H1 (cell line): ENCODE measurements at regions not wholly inside any gene's neighbourhood (a gene's known extent, or its start where the extent isn't known, plus 50 kb on each side); places are given as distances from the start of the nearest gene placed in this dataset.

Experiments used
- CTCF ChIA-PET: fragments of 300-600 bp; sonication (Branson Sonifier 250); formaldehyde crosslinking; loops from one replicate; lab custom pipeline; 2021; ENCODE audit not compliant: partially characterized antibody; lab: Charles Lee
- POLR2A ChIA-PET: fragments of 300-600 bp; sonication (Branson Sonifier 250); formaldehyde crosslinking; loops from one replicate; lab custom pipeline; 2021; ENCODE audit warnings: inconsistent platforms; ENCODE audit not compliant: partially characterized antibody; lab: Charles Lee
- DNase-seq, 2 experiments: peaks; one replicate each; pipeline versions ENCODE4 v3.0.0 to v3.0.0-alpha.2; 2010 to 2022; ENCODE audit warnings: low spot score in 2 of 2, low read depth in 1 of 2, mixed read lengths in 1 of 2
- FAIRE-seq: peaks from 2 replicates; lab custom pipeline; 2011; peaks lifted over from hg19 to GRCh38; lab: Jason Lieb, UNC
- H2AFZ ChIP-seq: 2 replicates; pipeline ENCODE4 v1.8.1; 2012; ENCODE audit warnings: low read length, inconsistent platforms
- H2AK5ac ChIP-seq: 2 replicates; pipeline ENCODE4 v1.6.1; 2013; ENCODE audit warnings: low read depth, low read length
- H2BK120ac ChIP-seq: replicated peaks from 2 replicates; pipeline ENCODE3; 2013; ENCODE audit warnings: low read depth, low read length, inconsistent platforms
- H2BK12ac ChIP-seq: 2 replicates; pipeline ENCODE4 v1.6.1; 2013; ENCODE audit warnings: low read depth, low read length
- H2BK15ac ChIP-seq: 2 replicates; pipeline ENCODE4 v1.6.1; 2013; ENCODE audit warnings: low read length
- H2BK20ac ChIP-seq: 2 replicates; pipeline ENCODE4 v1.6.1; 2013; ENCODE audit warnings: low read length
- H2BK5ac ChIP-seq: 2 replicates; pipeline ENCODE4 v1.6.1; 2013; ENCODE audit warnings: low read depth, low read length
- H3K14ac ChIP-seq: 2 replicates; pipeline ENCODE4 v1.6.1; 2013; ENCODE audit warnings: inconsistent platforms; ENCODE audit not compliant: insufficient read length
- H3K18ac ChIP-seq: 2 replicates; pipeline ENCODE4 v1.6.1; 2013; ENCODE audit warnings: low read length; ENCODE audit errors: extremely low read depth
- H3K23ac ChIP-seq: 2 replicates; pipeline ENCODE4 v1.6.1; 2013; ENCODE audit warnings: inconsistent platforms; ENCODE audit not compliant: insufficient read length
- H3K23me2 ChIP-seq: 2 replicates; pipeline ENCODE4 v1.6.1; 2013; ENCODE audit warnings: low read depth, low read length
- H3K27ac ChIP-seq: 2 replicates; pipeline ENCODE4 v1.6.1; 2011; ENCODE audit warnings: low read depth, low read length, inconsistent platforms
- H3K27me3 ChIP-seq, 4 experiments: replicated peaks in 1 of 4; 1 replicate in 1 of 4; 2 replicates in 3 of 4; pipeline versions ENCODE4 v1.6.1 to v1.8.1; 2011 to 2013; ENCODE audit warnings: low read length in 3 of 4, mild to moderate bottlenecking in 3 of 4, inconsistent platforms in 2 of 4, mixed read lengths in 2 of 4, moderate library complexity in 1 of 4; ENCODE audit not compliant: control insufficient read depth in 3 of 4, insufficient read depth in 3 of 4; ENCODE audit errors: extremely low read depth in 1 of 4
- H3K36me3 ChIP-seq, 4 experiments: 2 replicates each; pipeline versions ENCODE4 v1.6.1 to v1.8.1; 2011 to 2013; ENCODE audit warnings: mild to moderate bottlenecking in 4 of 4, low read length in 3 of 4, moderate library complexity in 2 of 4, control low read depth in 1 of 4, inconsistent platforms in 1 of 4; ENCODE audit not compliant: insufficient read depth in 4 of 4, control insufficient read depth in 2 of 4
- H3K4ac ChIP-seq: replicated peaks from 2 replicates; pipeline ENCODE3; 2013; ENCODE audit warnings: low read length, low read depth, mixed read lengths, inconsistent platforms; ENCODE audit not compliant: insufficient read length
- H3K4me1 ChIP-seq, 4 experiments: replicated peaks in 1 of 4; 1 replicate in 1 of 4; 2 replicates in 3 of 4; pipeline versions ENCODE4 v1.6.1 to v1.8.1; 2011 to 2013; ENCODE audit warnings: low read length in 3 of 4, inconsistent platforms in 2 of 4, mixed read lengths in 1 of 4; ENCODE audit not compliant: insufficient read depth in 4 of 4, control insufficient read depth in 3 of 4
- H3K4me2 ChIP-seq, 2 experiments: 2 replicates each; pipeline versions ENCODE4 v1.6.1 to v1.8.1; 2011 to 2013; ENCODE audit warnings: low read depth in 2 of 2, low read length in 2 of 2, control low read depth in 1 of 2, inconsistent platforms in 1 of 2, mild to moderate bottlenecking in 1 of 2; ENCODE audit not compliant: insufficient read depth in 1 of 2
- H3K4me3 ChIP-seq, 4 experiments: fragments of 200-600, 300-600 bp in 1 of 4; sonication (generic), shearing (Covaris generic), sonication (Bioruptor Twin) in 1 of 4; 2 replicates each; pipeline versions ENCODE4 v1.5.1 to v1.8.1; 2011 to 2016; ENCODE audit warnings: low read length in 4 of 4, low read depth in 3 of 4, control low read depth in 2 of 4, inconsistent platforms in 2 of 4, mild to moderate bottlenecking in 2 of 4, mixed read lengths in 1 of 4, moderate library complexity in 1 of 4; ENCODE audit not compliant: insufficient read depth in 2 of 4; ENCODE audit errors: extremely low read depth in 1 of 4
- H3K56ac ChIP-seq: replicated peaks from 2 replicates; pipeline ENCODE3; 2013; ENCODE audit warnings: low read depth, mild to moderate bottlenecking, mixed read lengths, low read length, inconsistent platforms; ENCODE audit not compliant: insufficient read length
- H3K79me1 ChIP-seq: 2 replicates; pipeline ENCODE4 v1.6.1; 2013; ENCODE audit warnings: low read depth, low read length, control low read depth
- H3K79me2 ChIP-seq, 2 experiments: 2 replicates each; pipeline versions ENCODE4 v1.6.1 to v1.8.1; 2012 to 2013; ENCODE audit warnings: low read length in 2 of 2, mild to moderate bottlenecking in 2 of 2, inconsistent platforms in 1 of 2; ENCODE audit not compliant: insufficient read depth in 2 of 2, control insufficient read depth in 1 of 2
- H3K9ac ChIP-seq, 4 experiments: replicated peaks in 1 of 4; 1 replicate in 1 of 4; 2 replicates in 3 of 4; pipeline versions ENCODE4 v1.6.1 to v1.8.1; 2011 to 2013; ENCODE audit warnings: low read depth in 3 of 4, low read length in 3 of 4, control low read depth in 2 of 4, mild to moderate bottlenecking in 2 of 4, moderate library complexity in 2 of 4, inconsistent platforms in 1 of 4; ENCODE audit errors: extremely low read depth in 1 of 4
- H3K9me3 ChIP-seq, 2 experiments: 2 replicates each; pipeline versions ENCODE4 v1.6.1 to v1.8.1; 2012 to 2013; ENCODE audit warnings: mild to moderate bottlenecking in 2 of 2, moderate library complexity in 2 of 2, control low read depth in 1 of 2, inconsistent platforms in 1 of 2, low read depth in 1 of 2, low read length in 1 of 2, mixed read lengths in 1 of 2; ENCODE audit not compliant: insufficient read depth in 2 of 2
- H4K20me1 ChIP-seq, 2 experiments: replicated peaks in 1 of 2; 2 replicates each; pipeline versions ENCODE3 to v1.8.1; 2011 to 2013; ENCODE audit warnings: inconsistent platforms in 2 of 2, low read length in 2 of 2, mild to moderate bottlenecking in 1 of 2; ENCODE audit not compliant: insufficient read depth in 2 of 2, control insufficient read depth in 1 of 2
- H4K5ac ChIP-seq: 2 replicates; pipeline ENCODE4 v1.6.1; 2013; ENCODE audit warnings: low read length, low read depth, mixed read lengths, inconsistent platforms; ENCODE audit not compliant: insufficient read length
- H4K8ac ChIP-seq: 2 replicates; pipeline ENCODE4 v1.8.0; 2013; ENCODE audit warnings: mild to moderate bottlenecking, moderate library complexity, low read length, inconsistent platforms; ENCODE audit not compliant: insufficient read depth; ENCODE audit errors: extremely low read depth
- H4K91ac ChIP-seq: replicated peaks from 2 replicates; pipeline ENCODE3; 2013; ENCODE audit warnings: low read length, mixed read lengths, inconsistent platforms; ENCODE audit not compliant: insufficient read length
- BACH1 ChIP-seq: IDR thresholded peaks from 2 replicates; pipeline ENCODE4 v1.6.1; 2012; ENCODE audit warnings: low read length, improper control_type of control experiment
- BCL11A ChIP-seq, 2 experiments: IDR thresholded peaks; one replicate each; pipeline ENCODE4 v1.6.1; 2011; ENCODE audit warnings: low read depth in 2 of 2, low read length in 2 of 2, mild to moderate bottlenecking in 2 of 2
- CEBPB ChIP-seq: IDR thresholded peaks from 2 replicates; pipeline ENCODE4 v1.6.1; 2012; ENCODE audit warnings: low read depth, low read length
- CHD2 ChIP-seq: IDR thresholded peaks from 2 replicates; pipeline ENCODE4 v1.6.1; 2012; ENCODE audit warnings: low read length, improper control_type of control experiment
- CTBP2 ChIP-seq: IDR thresholded peaks from 2 replicates; pipeline ENCODE4 v1.7.0; 2011; ENCODE audit warnings: borderline replicate concordance, mild to moderate bottlenecking, moderate library complexity, mixed read lengths, low read length; ENCODE audit not compliant: insufficient read depth, insufficient read length
- EGR1 ChIP-seq: IDR thresholded peaks from 2 replicates; pipeline ENCODE4 v1.6.1; 2011; ENCODE audit warnings: low read depth, low read length, borderline replicate concordance
- EZH2 ChIP-seq: fragments of 200-600 bp; sonication (generic); IDR thresholded peaks from 2 replicates; pipeline ENCODE4 v1.7.1; 2012; ENCODE audit warnings: low read depth, mild to moderate bottlenecking, moderate library complexity, low read length, inconsistent platforms; ENCODE audit not compliant: severe bottlenecking
- GTF2F1 ChIP-seq: IDR thresholded peaks from 2 replicates; pipeline ENCODE4 v1.6.1; 2012; ENCODE audit warnings: low read depth, low read length, improper control_type of control experiment, borderline replicate concordance
- KDM4A ChIP-seq: IDR thresholded peaks from one replicate; pipeline ENCODE4 v1.7.1; 2012; ENCODE audit warnings: low read depth, mild to moderate bottlenecking, moderate library complexity, low read length, inconsistent platforms; ENCODE audit not compliant: severe bottlenecking
- PHF8 ChIP-seq: fragments of 200-600 bp; sonication (generic); conservative IDR thresholded peaks from 2 replicates; pipeline ENCODE4 v1.7.1; 2012; ENCODE audit warnings: low read depth, mild to moderate bottlenecking, inconsistent platforms, low read length, moderate library complexity
- RAD21 ChIP-seq, 2 experiments: IDR thresholded peaks in 1 of 2; conservative IDR thresholded peaks in 1 of 2; 2 replicates each; pipeline ENCODE4 v1.6.1; 2011; ENCODE audit warnings: low read depth in 2 of 2, low read length in 2 of 2, improper control_type of control experiment in 1 of 2, inconsistent platforms in 1 of 2, mild to moderate bottlenecking in 1 of 2, moderate library complexity in 1 of 2
- RBBP5 ChIP-seq: IDR thresholded peaks from 2 replicates; pipeline ENCODE4 v1.7.1; 2012; ENCODE audit warnings: low read depth, mild to moderate bottlenecking, inconsistent platforms, low read length, moderate library complexity, borderline replicate concordance
- RFX5 ChIP-seq: IDR thresholded peaks from 2 replicates; pipeline ENCODE4 v1.6.1; 2011; ENCODE audit warnings: low read depth, low read length, improper control_type of control experiment, borderline replicate concordance
- SP1 ChIP-seq: IDR thresholded peaks from 2 replicates; pipeline ENCODE4 v1.6.1; 2011; ENCODE audit warnings: low read depth, low read length
- SP4 ChIP-seq: IDR thresholded peaks from 2 replicates; pipeline ENCODE4 v1.6.1; 2012; ENCODE audit warnings: low read length, inconsistent platforms
- YY1 ChIP-seq: IDR thresholded peaks from 2 replicates; pipeline ENCODE4 v1.6.1; 2011; ENCODE audit warnings: low read depth, mild to moderate bottlenecking, low read length
- WGBS, 2 experiments: shearing (Covaris generic) in 1 of 2; methylation state at CpG; one replicate each; pipeline versions ENCODE4 v1.1.6 to v1.1.7; 2013 to 2015; ENCODE audit warnings: low lambda C conversion rate in 2 of 2, mixed read lengths in 2 of 2, inconsistent platforms in 1 of 2, low coverage in 1 of 2, missing lambda C conversion rate in 1 of 2; ENCODE audit not compliant: insufficient replicate concordance in 2 of 2, insufficient coverage in 1 of 2, insufficient read length in 1 of 2; ENCODE audit errors: extremely low coverage in 1 of 2, missing lambda C conversion rate in 1 of 2; 5-methylcytosine and 5-hydroxymethylcytosine counted together

GRCh38 chr2:126312579-126312978 lies 343.4 kb upstream of the GYPC start:
- no peak overlapping the region for H4K91ac ChIP-seq
- no peak overlapping the region for H3K4ac ChIP-seq
- H3K23ac ChIP-seq, result no peak overlapping the region
- POLR2A ChIA-PET, result no interaction called here
- H2AK5ac ChIP-seq, result no peak overlapping the region
- no peak overlapping the region for H3K56ac ChIP-seq
- H4K5ac ChIP-seq, result no peak overlapping the region
- H3K27ac ChIP-seq, result no peak overlapping the region
- WGBS, 2 experiments, result 90% methylated on average over 5 of the region's 5 CpGs; no CpG with 5 or more reads in 1 of the 2 experiments
- H3K4me2 ChIP-seq, result no peak overlapping the region; a peak in 1 of 4 replicates
- no peak overlapping the region for H3K14ac ChIP-seq
- H3K4me1 ChIP-seq, result peaks cover 0 to 9% (median 1%) of the 10 kb centered on the region in 4 experiments; a peak in 3 of 7 replicates
- no peak overlapping the region for H2BK20ac ChIP-seq
- CTCF ChIA-PET, result no interaction called here
- H2BK15ac ChIP-seq, result no peak overlapping the region
- H2BK5ac ChIP-seq, result no peak overlapping the region
- no peak overlapping the region for H2AFZ ChIP-seq
- no peak overlapping the region for H2BK120ac ChIP-seq
- H3K9ac ChIP-seq, result no peak overlapping the region
- H3K18ac ChIP-seq, result no peak overlapping the region
- no peaks in the 10 kb centered on the region for H4K20me1 ChIP-seq
- no peak overlapping the region for H3K4me3 ChIP-seq
- H3K36me3 ChIP-seq, result no peaks in the 10 kb centered on the region
- H3K79me1 ChIP-seq, result no peaks in the 10 kb centered on the region
- H3K27me3 ChIP-seq, result no peaks in the 10 kb centered on the region
- H2BK12ac ChIP-seq, result no peak overlapping the region
- FAIRE-seq (no peak), DNase-seq (no peak)
- no peaks in the 10 kb centered on the region for H3K9me3 ChIP-seq
- H3K23me2 ChIP-seq, result no peaks in the 10 kb centered on the region
- no peak overlapping the region for H4K8ac ChIP-seq
- no peaks in the 10 kb centered on the region for H3K79me2 ChIP-seq
- TF ChIP-seq BACH1 (no peak), YY1 (no peak), RBBP5 (no peak), SP1 (no peak), EZH2 (no peak), EGR1 (no peak), BCL11A (IDR thresholded peaks at IDR 0.05; ENCODE audit: low read depth in 2 of 2, low read length in 2 of 2) (no peak), RAD21 (IDR thresholded peaks at IDR 0.05 in 1 of 2, conservative IDR thresholded peaks at IDR 0.05 in 1 of 2; ENCODE audit: low read depth in 2 of 2, low read length in 2 of 2) (no peak), SP4 (no peak), CHD2 (no peak), CTBP2 (no peak), KDM4A (no peak), CEBPB (no peak), PHF8 (no peak), GTF2F1 (no peak), RFX5 (no peak)
